ENCODE measurements at regions not wholly inside any gene's neighbourhood (a gene's known extent, or its start where the extent isn't known, plus 50 kb on each side); places are given as distances from the start of the nearest gene placed in this dataset.
"Not testable (repeated sequence)": the region's sequence is repeated elsewhere in the genome, so short reads cannot be mapped to it uniquely, and the experiment has no call there.

- no peak for TF ChIP-seq CTCF (IDR thresholded peaks at IDR 0.05)
- H3K36me3 Mint-ChIP-seq (ENCODE audit: low read depth), result no peaks in the 10 kb centered on the region
- no peak for DNase-seq (ENCODE audit: low spot score)
- H3K4me3 Mint-ChIP-seq (ENCODE audit: unreplicated experiment), result no peak overlapping the region
- peaks cover 2% of the 10 kb centered on the region for H3K27me3 Mint-ChIP-seq (ENCODE audit: low read depth)
- H3K27ac Mint-ChIP-seq (ENCODE audit: unreplicated experiment), result no peak overlapping the region
- H3K4me1 Mint-ChIP-seq (ENCODE audit: low read depth), result no peaks in the 10 kb centered on the region
- H3K9me3 Mint-ChIP-seq (ENCODE audit: low read depth), result no peaks in the 10 kb centered on the region
Observed at GRCh38 chr2:180246268-180246667, 239.2 kb upstream of the CWC22 start.

GRCh38 chr2:180240774-180241173 is 233.7 kb upstream of the CWC22 start:
- H3K9me3 Mint-ChIP-seq (ENCODE audit: low read depth), result no peaks in the 10 kb centered on the region
- DNase-seq (ENCODE audit: low spot score), result no peak
- H3K27ac Mint-ChIP-seq (ENCODE audit: unreplicated experiment), result no peak overlapping the region
- H3K36me3 Mint-ChIP-seq (ENCODE audit: low read depth), result no peaks in the 10 kb centered on the region
- no peak overlapping the region for H3K4me3 Mint-ChIP-seq (ENCODE audit: unreplicated experiment)
- H3K27me3 Mint-ChIP-seq (ENCODE audit: low read depth), result peaks cover 2% of the 10 kb centered on the region
- peak; percentile 76 for TF ChIP-seq CTCF (IDR thresholded peaks at IDR 0.05)
- no peaks in the 10 kb centered on the region for H3K4me1 Mint-ChIP-seq (ENCODE audit: low read depth)

GRCh38 chr2:180238729-180239128 is 231.6 kb upstream of the CWC22 start:
- H3K4me1 Mint-ChIP-seq (ENCODE audit: low read depth), result no peaks in the 10 kb centered on the region
- no peaks in the 10 kb centered on the region for H3K36me3 Mint-ChIP-seq (ENCODE audit: low read depth)
- H3K9me3 Mint-ChIP-seq (ENCODE audit: low read depth), result no peaks in the 10 kb centered on the region
- H3K27ac Mint-ChIP-seq (ENCODE audit: unreplicated experiment), result no peak overlapping the region
- TF ChIP-seq CTCF (IDR thresholded peaks at IDR 0.05), result no peak
- no peaks in the 10 kb centered on the region for H3K27me3 Mint-ChIP-seq (ENCODE audit: low read depth)
- H3K4me3 Mint-ChIP-seq (ENCODE audit: unreplicated experiment), result no peak overlapping the region
- DNase-seq (ENCODE audit: low spot score), result peak; percentile 61

GRCh38 chr2:180236061-180236460 is 229.0 kb upstream of the CWC22 start:
- not testable (repeated sequence) for H3K36me3 Mint-ChIP-seq (ENCODE audit: low read depth); H3K27ac Mint-ChIP-seq (ENCODE audit: unreplicated experiment); H3K27me3 Mint-ChIP-seq (ENCODE audit: low read depth); H3K4me1 Mint-ChIP-seq (ENCODE audit: low read depth); H3K4me3 Mint-ChIP-seq (ENCODE audit: unreplicated experiment); H3K9me3 Mint-ChIP-seq (ENCODE audit: low read depth); DNase-seq (ENCODE audit: low spot score)

GRCh38 chr2:180235506-180235905 is 228.4 kb upstream of the CWC22 start:
- H3K36me3 Mint-ChIP-seq (ENCODE audit: low read depth); H3K4me3 Mint-ChIP-seq (ENCODE audit: unreplicated experiment); H3K4me1 Mint-ChIP-seq (ENCODE audit: low read depth); DNase-seq (ENCODE audit: low spot score); H3K9me3 Mint-ChIP-seq (ENCODE audit: low read depth); H3K27ac Mint-ChIP-seq (ENCODE audit: unreplicated experiment); H3K27me3 Mint-ChIP-seq (ENCODE audit: low read depth): not testable (repeated sequence)

- H3K36me3 Mint-ChIP-seq (ENCODE audit: low read depth); H3K9me3 Mint-ChIP-seq (ENCODE audit: low read depth); H3K27me3 Mint-ChIP-seq (ENCODE audit: low read depth); DNase-seq (ENCODE audit: low spot score); H3K4me1 Mint-ChIP-seq (ENCODE audit: low read depth); H3K4me3 Mint-ChIP-seq (ENCODE audit: unreplicated experiment); H3K27ac Mint-ChIP-seq (ENCODE audit: unreplicated experiment): not testable (repeated sequence)
Observed at GRCh38 chr2:180234991-180235390, 227.9 kb upstream of the CWC22 start.

GRCh38 chr2:180231015-180231414 is 223.9 kb upstream of the CWC22 start:
- no peak overlapping the region for H3K4me3 Mint-ChIP-seq (ENCODE audit: unreplicated experiment)
- H3K27me3 Mint-ChIP-seq (ENCODE audit: low read depth), result peaks cover 3% of the 10 kb centered on the region
- H3K9me3 Mint-ChIP-seq (ENCODE audit: low read depth), result no peaks in the 10 kb centered on the region
- no peak for DNase-seq (ENCODE audit: low spot score)
- no peak for TF ChIP-seq CTCF (IDR thresholded peaks at IDR 0.05)
- no peak overlapping the region for H3K27ac Mint-ChIP-seq (ENCODE audit: unreplicated experiment)
- H3K36me3 Mint-ChIP-seq (ENCODE audit: low read depth), result no peaks in the 10 kb centered on the region
- H3K4me1 Mint-ChIP-seq (ENCODE audit: low read depth), result no peaks in the 10 kb centered on the region
